ENCODE measurements at regions not wholly inside any gene's neighbourhood (a gene's known extent, or its start where the extent isn't known, plus 50 kb on each side); places are given as distances from the start of the nearest gene placed in this dataset.

DNA sequence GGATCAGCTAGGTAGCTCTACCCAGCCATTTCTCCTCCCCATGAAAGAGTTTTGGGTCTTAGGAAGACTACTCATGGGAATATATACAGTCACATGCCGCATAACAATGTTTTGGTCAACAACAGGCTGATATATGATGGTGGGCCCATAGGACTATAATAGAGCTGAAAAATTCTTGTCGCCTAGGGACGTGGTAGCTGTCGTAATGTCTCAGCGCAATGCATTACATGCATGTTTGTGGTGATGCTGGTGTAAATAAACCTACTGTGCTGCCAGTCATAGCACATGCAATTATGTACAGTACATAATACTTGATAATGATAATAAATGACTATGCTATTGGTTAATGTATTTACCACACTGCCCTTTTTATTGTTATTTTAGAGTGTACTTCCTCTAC lies 78.2 kb upstream of the DLX6 start:
- DNase-seq (ENCODE audit: low spot score), result no peak

DNA sequence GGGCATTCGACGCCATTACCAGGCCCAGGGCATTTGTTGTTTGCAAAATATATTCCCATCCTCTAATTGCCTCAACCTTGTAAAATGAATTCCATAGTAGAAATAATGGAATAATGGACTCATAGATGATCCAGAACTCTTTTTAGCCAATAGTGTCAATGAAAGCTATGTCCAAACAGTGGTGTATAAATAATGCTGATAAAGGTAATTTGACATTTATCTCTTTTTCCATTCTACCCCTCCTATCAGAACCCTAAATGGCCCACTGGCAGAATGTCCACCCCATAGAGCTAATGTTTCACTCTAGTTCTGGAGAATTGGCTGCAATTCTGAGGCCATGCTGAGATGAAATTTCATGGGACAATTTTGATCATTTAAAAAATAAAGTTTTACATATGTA lies 76.4 kb upstream of the DLX6 start:
- no peak for DNase-seq (ENCODE audit: low spot score)

DNA sequence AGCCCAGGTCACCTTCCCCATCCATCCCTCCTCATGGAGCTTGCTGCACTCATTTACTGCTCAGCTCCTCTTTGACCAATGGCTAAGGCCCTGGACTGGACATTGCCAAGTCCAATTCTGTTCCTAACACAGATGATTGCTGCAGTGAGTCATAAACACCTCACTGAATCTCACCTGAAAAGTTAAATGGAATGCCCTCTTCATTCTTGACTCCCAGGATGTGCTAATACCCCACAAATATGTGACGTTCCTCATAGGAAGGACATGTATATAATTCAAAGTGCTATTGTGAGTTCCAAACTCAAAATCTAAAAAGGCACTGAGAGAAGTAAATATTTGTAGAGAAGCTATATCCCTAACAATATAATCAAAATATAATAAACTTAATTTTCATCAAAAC lies 73.5 kb upstream of the DLX6 start:
- DNase-seq (ENCODE audit: low spot score), result no peak

DNA sequence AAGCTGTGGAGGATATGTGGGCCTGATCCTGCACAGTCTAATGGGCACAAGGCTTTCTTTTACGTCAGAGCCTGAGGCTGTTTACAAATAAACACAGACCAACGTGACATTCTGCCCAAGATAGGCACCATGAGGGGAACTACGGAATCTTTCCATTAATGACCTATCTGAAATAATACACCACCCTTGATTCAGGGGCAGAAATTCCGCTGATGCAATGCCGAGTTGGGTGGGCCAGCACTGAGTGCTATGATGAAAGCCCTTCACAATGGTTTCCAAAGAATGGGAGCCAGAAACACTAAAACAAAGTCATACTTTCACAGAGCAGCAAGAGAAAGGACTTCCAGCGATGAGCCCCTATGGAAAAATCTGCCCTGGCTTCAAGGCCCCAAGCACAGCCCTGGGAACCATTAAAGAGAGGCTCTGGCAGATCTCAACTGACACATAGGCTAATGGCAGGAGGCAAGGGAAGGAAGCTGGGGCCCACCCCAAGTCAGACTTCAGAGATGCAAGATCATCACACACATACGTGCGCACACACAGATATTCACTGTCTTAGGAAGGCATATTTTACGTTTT lies 72.2 kb upstream of the DLX6 start:
- DNase-seq (ENCODE audit: low spot score), result no peak

DNA sequence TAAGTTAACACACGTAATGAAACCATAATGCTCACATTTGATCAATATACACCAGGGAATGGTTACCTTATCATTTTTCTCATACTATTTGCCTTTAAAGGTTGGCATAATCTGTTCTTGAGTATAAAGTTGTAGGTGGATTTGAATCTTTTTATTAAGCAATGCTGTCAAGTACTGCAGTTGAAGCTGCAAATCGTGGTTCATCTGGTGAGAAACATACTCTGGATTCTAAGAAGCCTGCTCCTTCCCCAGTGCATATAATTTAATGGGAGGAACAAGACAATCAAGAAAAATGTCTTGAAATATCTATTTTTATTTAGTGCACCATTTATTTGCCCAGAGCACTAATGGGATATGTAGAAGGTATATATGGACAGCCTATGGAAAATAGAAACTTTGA lies 68.7 kb upstream of the DLX6 start:
- DNase-seq (ENCODE audit: low spot score), result no peak

DNA sequence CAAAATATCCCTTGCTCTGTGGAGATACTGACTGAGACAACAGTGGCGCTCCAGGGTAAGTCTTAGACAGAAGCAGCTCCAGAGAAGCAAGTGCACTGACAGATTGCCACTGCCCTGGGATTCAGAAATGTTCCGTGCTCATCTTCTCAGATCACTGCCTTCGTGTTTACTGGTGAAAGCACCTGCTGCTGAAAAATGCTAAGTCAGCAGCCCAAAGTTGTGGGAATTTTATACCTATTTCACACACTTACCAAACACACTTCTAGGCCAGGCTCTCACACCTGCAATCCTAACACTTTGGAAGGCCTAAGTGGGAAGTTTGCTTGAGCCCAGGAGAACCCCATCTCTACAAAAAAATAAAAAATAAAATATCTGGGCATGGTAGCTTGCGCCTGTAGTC lies 63.2 kb upstream of the DLX6 start:
- no peak for DNase-seq (ENCODE audit: low spot score)

DNA sequence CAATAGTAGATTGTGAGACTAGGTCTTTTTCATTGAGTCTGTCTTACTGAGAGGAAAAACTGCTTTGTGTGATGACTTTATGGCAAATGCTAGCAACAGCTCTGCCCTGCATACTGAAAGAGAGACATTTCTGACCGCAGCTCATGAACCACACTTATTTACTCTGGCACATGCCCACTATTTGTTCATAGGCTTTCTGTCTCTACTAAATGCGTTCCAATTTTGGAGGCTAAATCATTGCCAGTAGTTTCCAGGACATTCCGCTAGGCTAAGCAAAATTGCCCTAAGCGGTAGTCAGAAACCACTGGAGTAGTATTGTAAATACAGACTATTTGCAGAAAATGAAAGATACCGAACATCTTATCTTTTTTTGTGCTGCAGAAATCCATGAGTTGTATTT lies 55.6 kb upstream of the DLX6 start:
- no peak for DNase-seq (ENCODE audit: low spot score)

DNA sequence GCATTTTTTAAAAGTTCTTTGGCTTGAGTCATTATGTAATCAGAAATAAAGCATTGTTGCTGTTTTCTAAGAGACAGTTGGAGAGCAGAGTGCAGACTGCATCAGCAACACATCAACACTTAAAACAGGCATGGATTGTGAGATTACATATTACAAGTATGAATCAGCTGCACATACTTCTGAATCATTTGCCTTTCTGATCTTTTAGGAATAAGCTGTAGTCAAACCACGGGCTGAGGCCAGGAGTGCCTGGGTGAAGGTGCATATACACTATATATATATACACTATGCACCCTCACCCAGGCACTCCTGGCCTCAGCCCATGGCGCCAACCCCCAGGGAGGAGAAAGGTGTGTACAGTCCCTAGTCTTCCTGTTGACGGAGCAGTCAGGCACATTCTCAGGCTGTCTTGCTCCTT lies 52.4 kb upstream of the DLX6 start:
- no peak for DNase-seq (ENCODE audit: low spot score)

DNA sequence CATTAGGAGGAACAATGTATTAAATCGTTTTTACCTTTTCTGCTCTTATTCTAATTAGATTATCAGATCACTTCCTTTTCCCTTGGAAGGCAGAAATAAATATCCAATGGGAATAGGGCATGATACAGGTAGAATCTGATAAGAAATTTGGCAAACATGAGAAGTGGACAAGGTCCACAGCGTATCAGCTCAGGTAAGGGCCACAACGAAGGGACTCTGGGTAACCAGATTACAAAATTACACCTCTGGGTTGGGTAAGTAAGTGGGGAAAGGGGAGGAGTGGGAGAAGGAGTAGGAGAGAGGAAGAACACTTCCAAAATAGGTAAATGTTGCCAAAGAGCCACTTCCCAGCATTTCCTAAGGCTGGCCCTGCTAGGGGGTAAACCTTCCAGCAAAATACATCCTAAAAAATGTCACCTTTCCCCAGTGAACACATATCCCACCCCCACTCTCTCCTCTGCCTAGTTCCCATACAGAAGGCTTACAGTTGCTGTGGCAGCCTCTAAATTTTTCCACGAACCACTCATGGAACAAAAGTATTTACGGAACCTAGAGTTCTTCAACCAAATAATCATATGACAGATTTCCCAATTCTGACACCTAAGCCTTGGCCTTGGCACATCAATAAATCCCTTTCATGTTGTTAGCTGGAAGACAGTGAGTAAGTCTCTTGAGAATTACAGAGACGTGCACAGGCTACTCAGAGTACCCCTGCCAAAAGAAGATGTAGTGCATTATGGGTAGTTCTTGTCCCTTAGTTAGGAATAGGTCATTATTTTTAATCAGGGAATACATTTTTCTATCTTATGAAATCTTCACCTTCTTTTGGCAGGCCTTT lies 51.5 kb upstream of the DLX6 start:
- DNase-seq (ENCODE audit: low spot score), result no peak

Data from ecto neural progenitor cell (in vitro differentiated cells).